ENCODE measurements at regions not wholly inside any gene's neighbourhood (a gene's known extent, or its start where the extent isn't known, plus 50 kb on each side); places are given as distances from the start of the nearest gene placed in this dataset.
"Not testable (repeated sequence)": the region's sequence is repeated elsewhere in the genome, so short reads cannot be mapped to it uniquely, and the experiment has no call there.

GRCh38 chr14:43503508-43503907, 1003.6 kb downstream of the FSCB start:
- TF ChIP-seq HEYL (CRISPR knock-in tag; IDR thresholded peaks at IDR 0.05): no peak
- TF ChIP-seq HOXB5 (CRISPR knock-in tag; IDR thresholded peaks at IDR 0.05): no peak
- TF ChIP-seq SMC3 (IDR thresholded peaks at IDR 0.05): no peak
- no peak for TF ChIP-seq FOSL2 (IDR thresholded peaks at IDR 0.05)
- no peak for TF ChIP-seq FOSL2 (CRISPR knock-in tag; IDR thresholded peaks at IDR 0.05)
- no peak for TF ChIP-seq SREBF2 (IDR thresholded peaks at IDR 0.05)
- TF ChIP-seq NR3C1 (IDR thresholded peaks at IDR 0.05): no peak
- no peak for TF ChIP-seq ZFP36 (IDR thresholded peaks at IDR 0.05; ENCODE audit: borderline replicate concordance, partially characterized antibody)
- TF ChIP-seq ELK1 (IDR thresholded peaks at IDR 0.05; ENCODE audit: low read depth, low read length): no peak
- TF ChIP-seq NPAS2 (CRISPR knock-in tag; IDR thresholded peaks at IDR 0.05; ENCODE audit: borderline replicate concordance): no peak
- no peak for TF ChIP-seq ZNF302 (CRISPR knock-in tag; IDR thresholded peaks at IDR 0.05)
- no peak for TF ChIP-seq MAFK (IDR thresholded peaks at IDR 0.05; ENCODE audit: partially characterized antibody)
- no peak for TF ChIP-seq EP300 (IDR thresholded peaks at IDR 0.05)
- no peak for TF ChIP-seq E2F6 (IDR thresholded peaks at IDR 0.05; ENCODE audit: borderline replicate concordance, low read depth)
- TF ChIP-seq RNF2 (IDR thresholded peaks at IDR 0.05; ENCODE audit: borderline replicate concordance, low read depth): no peak
- TF ChIP-seq HOXA7 (CRISPR knock-in tag; IDR thresholded peaks at IDR 0.05): no peak

GRCh38 chr14:43492359-43492758, 1014.7 kb downstream of the FSCB start:
- H3K4me2 ChIP-seq, POLR2A ChIA-PET, CTCF ChIA-PET: not testable (repeated sequence)

More at GRCh38 chr14:43503508-43503907, 1003.6 kb downstream of the FSCB start:
- DNase-seq (ENCODE audit: low read depth in 1 of 2, low spot score in 1 of 2) (peak in 1 of 2 experiments; percentile 0), ATAC-seq (no peak), FAIRE-seq (peak; percentile 49)
- H3K4me1 ChIP-seq: no peaks in the 10 kb centered on the region
- no peak overlapping the region for H3K27ac ChIP-seq
- no peak overlapping the region for H3K4me3 ChIP-seq
- no peak overlapping the region for H3K4me2 ChIP-seq
- H3K9me3 ChIP-seq: no peaks in the 10 kb centered on the region; the same call in 2 of the 3 replicates
- ChIA-PET CTCF (interaction anchor here (0.8 to 1.3 kb wide), 2 partner anchors 23 to 1154 kb away, joined by 3 to 4 read pairs; no protein-coding TSS in a partner anchor), POLR2A (no interaction called here)

GRCh38 chr14:43483415-43483814, 1023.7 kb downstream of the FSCB start:
- ChIA-PET POLR2A (no interaction called here), CTCF (no interaction called here)
- 37% methylated on average over 3 of the region's 3 CpGs for WGBS (ENCODE audit: missing lambda C conversion rate)
- H3K4me2 ChIP-seq: no peak overlapping the region
- ATAC-seq: no peak
- no peaks in the 10 kb centered on the region for H3K9me3 ChIP-seq
- no peaks in the 10 kb centered on the region for H3K4me1 ChIP-seq
- H3K4me3 ChIP-seq: no peak overlapping the region
- DNase-seq (ENCODE audit: low read depth in 1 of 2, low spot score in 1 of 2): no peak
- TF ChIP-seq KDM1A (IDR thresholded peaks at IDR 0.05; ENCODE audit: low read depth) (no peak), CBX8 (IDR thresholded peaks at IDR 0.05) (no peak), HOXB5 (CRISPR knock-in tag; IDR thresholded peaks at IDR 0.05) (no peak), FOSL2 (IDR thresholded peaks at IDR 0.05) (no peak), FOSL2 (CRISPR knock-in tag; IDR thresholded peaks at IDR 0.05) (no peak), CEBPB (IDR thresholded peaks at IDR 0.05) (no peak), ELK1 (IDR thresholded peaks at IDR 0.05; ENCODE audit: low read depth, low read length) (no peak), HDAC2 (IDR thresholded peaks at IDR 0.05) (no peak), EHMT2 (IDR thresholded peaks at IDR 0.05; ENCODE audit: low read depth) (no peak), NFE2L2 (conservative IDR thresholded peaks at IDR 0.05; ENCODE audit: low read length) (no peak), SMC3 (IDR thresholded peaks at IDR 0.05) (no peak), FOXS1 (CRISPR knock-in tag; IDR thresholded peaks at IDR 0.05) (no peak), ZFP36 (IDR thresholded peaks at IDR 0.05; ENCODE audit: borderline replicate concordance, partially characterized antibody) (no peak), FOSB (CRISPR knock-in tag; IDR thresholded peaks at IDR 0.05) (no peak), GATA3 (IDR thresholded peaks at IDR 0.05; ENCODE audit: borderline replicate concordance) (no peak), USF2 (IDR thresholded peaks at IDR 0.05) (no peak), CHD2 (IDR thresholded peaks at IDR 0.05; ENCODE audit: low read length, partially characterized antibody) (no peak), NR3C1 (IDR thresholded peaks at IDR 0.05) (no peak), HOXA7 (CRISPR knock-in tag; IDR thresholded peaks at IDR 0.05) (no peak)
- H3K27ac ChIP-seq: no peak overlapping the region
- no peak for FAIRE-seq

More at GRCh38 chr14:43492359-43492758, 1014.7 kb downstream of the FSCB start:
- not testable (repeated sequence) for DNase-seq (ENCODE audit: low read depth in 1 of 2, low spot score in 1 of 2); ATAC-seq; H3K4me3 ChIP-seq; FAIRE-seq; H3K27ac ChIP-seq; H3K9me3 ChIP-seq; H3K4me1 ChIP-seq
- WGBS (ENCODE audit: missing lambda C conversion rate): 65% methylated on average over 12 of the region's 13 CpGs
